SK-N-SH treated with all-trans-retinoic acid at 6 μM for 48 hours (cell line): ENCODE measurements at regions not wholly inside any gene's neighbourhood (a gene's known extent, or its start where the extent isn't known, plus 50 kb on each side); places are given as distances from the start of the nearest gene placed in this dataset.
"Not testable (repeated sequence)": the region's sequence is repeated elsewhere in the genome, so short reads cannot be mapped to it uniquely, and the experiment has no call there.

Experiments used
- ATAC-seq: fragments of 200-7000 bp; cut with Tn5 transposase; 3 replicates; pipeline ENCODE4 v1.9.1; 2020; ENCODE audit warnings: mild to moderate bottlenecking, moderate library complexity
- ARNTL ChIP-seq: fragments of 450-650 bp; formaldehyde crosslinking; IDR thresholded peaks from 2 replicates; pipeline ENCODE4 v1.5.0; 2020; ENCODE audit warnings: low read depth, mild to moderate bottlenecking, moderate library complexity, borderline replicate concordance
- BACH2 ChIP-seq: fragments of 250-450 bp; sonication (Bioruptor Pico); IDR thresholded peaks from 2 replicates; pipeline ENCODE4 v1.9.0; 2021; ENCODE audit warnings: mild to moderate bottlenecking, borderline replicate concordance
- CREB5 ChIP-seq: fragments of 250-450 bp; sonication (Bioruptor Pico); IDR thresholded peaks from 2 replicates; pipeline ENCODE4 v1.5.1; 2020; ENCODE audit warnings: low read depth, mild to moderate bottlenecking, moderate library complexity
- CSDC2 ChIP-seq: fragments of 250-450 bp; sonication (Bioruptor Pico); IDR thresholded peaks from 2 replicates; pipeline ENCODE4 v1.5.0; 2020; ENCODE audit warnings: mild to moderate bottlenecking, moderate library complexity
- CSRNP3 ChIP-seq: fragments of 250-450 bp; sonication (Bioruptor Pico); IDR thresholded peaks from 2 replicates; pipeline ENCODE4 v1.5.1; 2021; ENCODE audit warnings: mild to moderate bottlenecking, moderate library complexity
- ESRRG ChIP-seq: fragments of 250-450 bp; sonication (Bioruptor Pico); IDR thresholded peaks from 2 replicates; pipeline ENCODE4 v1.6.1; 2021; ENCODE audit warnings: mild to moderate bottlenecking
- GLIS3 ChIP-seq: fragments of 250-450 bp; sonication (Bioruptor Pico); IDR thresholded peaks from 2 replicates; pipeline ENCODE4 v1.5.0; 2020; ENCODE audit warnings: mild to moderate bottlenecking, moderate library complexity
- ISL1 ChIP-seq: fragments of 250-450 bp; sonication (Bioruptor Pico); IDR thresholded peaks from 2 replicates; pipeline ENCODE4 v2.1.2; 2022; ENCODE audit warnings: mild to moderate bottlenecking, moderate library complexity
- OSR1 ChIP-seq: fragments of 250-450 bp; sonication (Bioruptor Pico); IDR thresholded peaks from 2 replicates; pipeline ENCODE4 v1.8.0; 2022; ENCODE audit warnings: moderate library complexity, mild to moderate bottlenecking, inconsistent platforms
- PPARA ChIP-seq: fragments of 250-450 bp; sonication (Bioruptor Pico); IDR thresholded peaks from 2 replicates; pipeline ENCODE4 v1.5.0; 2020; ENCODE audit warnings: mild to moderate bottlenecking, borderline replicate concordance
- RARB ChIP-seq: fragments of 250-450 bp; sonication (Bioruptor Pico); IDR thresholded peaks from 2 replicates; pipeline ENCODE4 v1.8.0; 2021; ENCODE audit warnings: mild to moderate bottlenecking, moderate library complexity
- SNAI2 ChIP-seq: fragments of 250-450 bp; sonication (Bioruptor Pico); IDR thresholded peaks from 2 replicates; pipeline ENCODE4 v1.5.0; 2020; ENCODE audit warnings: mild to moderate bottlenecking, moderate library complexity
- TCF4 ChIP-seq: fragments of 250-450 bp; sonication (Bioruptor Pico); IDR thresholded peaks from 2 replicates; pipeline ENCODE4 v1.8.0; 2021; ENCODE audit warnings: mild to moderate bottlenecking, moderate library complexity, borderline replicate concordance
- TOX ChIP-seq: fragments of 250-450 bp; sonication (Bioruptor Pico); IDR thresholded peaks from 2 replicates; pipeline ENCODE4 v1.8.0; 2021; ENCODE audit warnings: mild to moderate bottlenecking, moderate library complexity, borderline replicate concordance
- TSHZ2 ChIP-seq: fragments of 250-450 bp; sonication (Bioruptor Pico); IDR thresholded peaks from 2 replicates; pipeline ENCODE4 v1.5.0; 2020; ENCODE audit warnings: mild to moderate bottlenecking, moderate library complexity
- ZC3H10 ChIP-seq: fragments of 250-450 bp; sonication (Bioruptor Pico); IDR thresholded peaks from 2 replicates; pipeline ENCODE4 v1.5.1; 2021; ENCODE audit warnings: mild to moderate bottlenecking, moderate library complexity
- ZFP30 ChIP-seq: fragments of 450-650 bp; formaldehyde crosslinking; IDR thresholded peaks from 2 replicates; pipeline ENCODE4 v1.5.0; 2022; ENCODE audit warnings: mild to moderate bottlenecking, moderate library complexity
- ZNF565 ChIP-seq: fragments of 450-650 bp; formaldehyde crosslinking; conservative IDR thresholded peaks from 2 replicates; pipeline ENCODE4 v1.5.0; 2020; ENCODE audit warnings: low read depth, mild to moderate bottlenecking, moderate library complexity
- ZNF70 ChIP-seq: fragments of 450-650 bp; formaldehyde crosslinking; IDR thresholded peaks from 2 replicates; pipeline ENCODE4 v1.5.0; 2020; ENCODE audit warnings: mild to moderate bottlenecking, moderate library complexity
- ZNF8 ChIP-seq: fragments of 450-650 bp; formaldehyde crosslinking; IDR thresholded peaks from 2 replicates; pipeline ENCODE4 v1.5.0; 2020; ENCODE audit warnings: mild to moderate bottlenecking, moderate library complexity
- TF ChIP-seq, protein P1 (sequence below): fragments of 250-450 bp; sonication (Bioruptor Pico); IDR thresholded peaks from 2 replicates; pipeline ENCODE4 v1.8.0; 2020; ENCODE audit warnings: mild to moderate bottlenecking, moderate library complexity, borderline replicate concordance

GRCh38 chr12:23133471-23133870 is 508.5 kb downstream of the ETNK1 start:
- no peak for ATAC-seq

DNA sequence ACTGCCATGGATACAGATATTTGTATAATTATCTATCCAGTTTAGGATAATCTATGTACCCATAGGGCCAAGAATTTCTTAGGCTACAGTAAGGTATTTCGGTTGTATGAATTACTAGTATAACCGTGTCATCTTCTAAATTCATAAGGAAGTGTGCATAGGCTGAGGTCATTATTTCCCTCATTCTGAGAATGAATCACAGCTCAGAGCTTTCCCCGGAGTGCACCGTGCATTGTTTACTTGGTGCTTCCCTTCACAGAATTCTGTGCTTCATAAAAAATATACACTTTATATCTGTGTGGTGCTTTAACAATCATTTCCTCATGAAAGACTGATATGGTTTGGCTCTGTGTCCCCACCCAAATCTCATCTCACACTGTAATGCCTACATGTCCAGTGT is 514.1 kb downstream of the ETNK1 start:
- ATAC-seq: no peak
- TF ChIP-seq CSDC2 (CRISPR knock-in tag) (no peak), TOX (no peak)
- TF ChIP-seq, all 23 proteins: peak for 0

More at GRCh38 chr12:23133471-23133870, 508.5 kb downstream of the ETNK1 start:
- no peak for TF ChIP-seq SNAI2
- 0 out of 2 replicates have a peak, but pooled peaks have one; percentile 16 for TF ChIP-seq ISL1
- TF ChIP-seq TCF4: peak; percentile 38; the same call in 1 of the 2 replicates
- TF ChIP-seq, protein P1, sequence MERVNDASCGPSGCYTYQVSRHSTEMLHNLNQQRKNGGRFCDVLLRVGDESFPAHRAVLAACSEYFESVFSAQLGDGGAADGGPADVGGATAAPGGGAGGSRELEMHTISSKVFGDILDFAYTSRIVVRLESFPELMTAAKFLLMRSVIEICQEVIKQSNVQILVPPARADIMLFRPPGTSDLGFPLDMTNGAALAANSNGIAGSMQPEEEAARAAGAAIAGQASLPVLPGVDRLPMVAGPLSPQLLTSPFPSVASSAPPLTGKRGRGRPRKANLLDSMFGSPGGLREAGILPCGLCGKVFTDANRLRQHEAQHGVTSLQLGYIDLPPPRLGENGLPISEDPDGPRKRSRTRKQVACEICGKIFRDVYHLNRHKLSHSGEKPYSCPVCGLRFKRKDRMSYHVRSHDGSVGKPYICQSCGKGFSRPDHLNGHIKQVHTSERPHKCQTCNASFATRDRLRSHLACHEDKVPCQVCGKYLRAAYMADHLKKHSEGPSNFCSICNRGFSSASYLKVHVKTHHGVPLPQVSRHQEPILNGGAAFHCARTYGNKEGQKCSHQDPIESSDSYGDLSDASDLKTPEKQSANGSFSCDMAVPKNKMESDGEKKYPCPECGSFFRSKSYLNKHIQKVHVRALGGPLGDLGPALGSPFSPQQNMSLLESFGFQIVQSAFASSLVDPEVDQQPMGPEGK (CRISPR knock-in tag): no peak

DNA sequence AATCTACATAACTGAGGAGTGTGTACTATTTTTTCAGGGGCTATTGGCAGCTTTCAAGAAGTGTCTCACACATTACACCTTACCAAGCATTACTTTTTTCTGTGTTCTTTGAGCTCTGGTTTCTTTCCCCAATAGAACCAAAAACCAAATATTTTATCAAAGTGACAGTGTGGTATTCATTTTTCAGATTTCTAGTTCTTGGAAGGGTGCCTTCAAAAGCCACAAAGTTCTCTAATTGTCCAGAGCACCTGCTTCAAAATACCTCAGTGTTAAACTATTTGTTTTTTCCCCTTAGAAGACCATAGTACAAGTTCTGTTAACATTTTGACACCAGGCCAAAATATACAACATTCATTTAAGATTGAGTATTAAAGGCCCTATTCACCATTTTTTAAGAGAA is 515.7 kb downstream of the ETNK1 start:
- no peak for ATAC-seq
- TF ChIP-seq CSDC2 (CRISPR knock-in tag) (peak; percentile 51; the same call in 1 of the 2 replicates), ZNF565 (CRISPR knock-in tag) (no peak), ISL1 (peak; percentile 78)

GRCh38 chr12:23141335-23141734 is 516.4 kb downstream of the ETNK1 start:
- no peak for TF ChIP-seq BACH2 (CRISPR knock-in tag)
- TF ChIP-seq GLIS3 (CRISPR knock-in tag): no peak
- TF ChIP-seq ZC3H10 (CRISPR knock-in tag): no peak
- TF ChIP-seq CREB5 (CRISPR knock-in tag): no peak
- TF ChIP-seq ISL1: no peak
- TF ChIP-seq ZNF565 (CRISPR knock-in tag): no peak
- no peak for TF ChIP-seq ARNTL
- TF ChIP-seq RARB (CRISPR knock-in tag): no peak
- no peak for TF ChIP-seq TCF4
- TF ChIP-seq CSRNP3 (CRISPR knock-in tag): no peak
- TF ChIP-seq ZNF70: no peak
- TF ChIP-seq ZNF8 (CRISPR knock-in tag): no peak
- no peak for TF ChIP-seq ESRRG (CRISPR knock-in tag)
- TF ChIP-seq ZFP30 (CRISPR knock-in tag): no peak
- TF ChIP-seq OSR1 (CRISPR knock-in tag): no peak
- no peak for TF ChIP-seq TSHZ2 (CRISPR knock-in tag)
- TF ChIP-seq PPARA (CRISPR knock-in tag): no peak
- TF ChIP-seq SNAI2: no peak
- ATAC-seq: no peak

GRCh38 chr12:23146070-23146469 is 521.1 kb downstream of the ETNK1 start:
- ATAC-seq: not testable (repeated sequence)
